ENCODE measurements at regions not wholly inside any gene's neighbourhood (a gene's known extent, or its start where the extent isn't known, plus 50 kb on each side); places are given as distances from the start of the nearest gene placed in this dataset.

GRCh38 chr5:58090704-58091103 lies 369.2 kb downstream of the PLK2 start:
- DNase-seq: no peak
- intact Hi-C loops (cut with DNase I): loop anchor here in 1 of 4 donors (5.0 kb wide), 1 partner anchor 1357 kb away; no protein-coding TSS in a partner anchor
- Histone ChIP-seq H3K36me3 (no peaks in the 10 kb centered on the region), H3K4me1 (ENCODE audit: insufficient read depth) (peaks cover 5% of the 10 kb centered on the region), H3K9me3 (no peaks in the 10 kb centered on the region), H3K27me3 (no peaks in the 10 kb centered on the region), H3K4me3 (no peak overlapping the region), H3K27ac (no peak overlapping the region)
- 97 to 99% (median 98%) methylated on average over 4 of the region's 4 CpGs for WGBS, 3 donors
- TF ChIP-seq EP300 (IDR thresholded peaks at IDR 0.05): no peak

GRCh38 chr5:58088941-58089340 lies 370.9 kb downstream of the PLK2 start:
- TF ChIP-seq POLR2A (IDR thresholded peaks at IDR 0.05): no peak
- TF ChIP-seq EP300 (IDR thresholded peaks at IDR 0.05): no peak
- intact Hi-C loops (cut with DNase I): no loop called here
- no peaks in the 10 kb centered on the region for H3K9me3 ChIP-seq
- no peak for DNase-seq
- no peaks in the 10 kb centered on the region for H3K27me3 ChIP-seq
- no peak overlapping the region for H3K27ac ChIP-seq
- H3K4me3 ChIP-seq: no peak overlapping the region
- H3K36me3 ChIP-seq: no peaks in the 10 kb centered on the region
- H3K4me1 ChIP-seq (ENCODE audit: insufficient read depth): peaks cover 5% of the 10 kb centered on the region
- WGBS, 3 donors: 47 to 58% (median 54%) methylated on average over 5 of the region's 5 CpGs

- TF ChIP-seq EP300 (IDR thresholded peaks at IDR 0.05) (no peak), CTCF (IDR thresholded peaks at IDR 0.05) (no peak), POLR2A (IDR thresholded peaks at IDR 0.05) (no peak)
- WGBS, 3 donors: 49 to 56% (median 51%) methylated on average over 2 of the region's 2 CpGs
- Histone ChIP-seq H3K36me3 (no peaks in the 10 kb centered on the region), H3K27ac (no peak overlapping the region), H3K27me3 (no peaks in the 10 kb centered on the region), H3K9me3 (no peaks in the 10 kb centered on the region), H3K4me1 (ENCODE audit: insufficient read depth) (peaks cover 5% of the 10 kb centered on the region), H3K4me3 (no peak overlapping the region)
- DNase-seq: no peak
- intact Hi-C loops (cut with DNase I): no loop called here
Observed at GRCh38 chr5:58087905-58088304, 372.0 kb downstream of the PLK2 start.

GRCh38 chr5:58087123-58087522 lies 372.8 kb downstream of the PLK2 start:
- H3K4me1 ChIP-seq (ENCODE audit: insufficient read depth): peaks cover 5% of the 10 kb centered on the region
- no peaks in the 10 kb centered on the region for H3K27me3 ChIP-seq
- peak in 2 of 5 donors; percentile 32 to 43 for DNase-seq
- no peaks in the 10 kb centered on the region for H3K36me3 ChIP-seq
- 10 to 19% (median 13%) methylated on average over 1 of the region's 1 CpG for WGBS, 3 donors
- no peak for TF ChIP-seq CTCF (IDR thresholded peaks at IDR 0.05)
- no peak for TF ChIP-seq POLR2A (IDR thresholded peaks at IDR 0.05)
- no peak for TF ChIP-seq EP300 (IDR thresholded peaks at IDR 0.05)
- H3K4me3 ChIP-seq: no peak overlapping the region
- intact Hi-C loops (cut with DNase I): no loop called here
- no peak overlapping the region for H3K27ac ChIP-seq
- H3K9me3 ChIP-seq: no peaks in the 10 kb centered on the region

- peak in 2 of 5 donors; percentile 21 to 30 for DNase-seq
- Histone ChIP-seq H3K4me3 (no peak overlapping the region), H3K27ac (no peak overlapping the region), H3K4me1 (ENCODE audit: insufficient read depth) (peaks cover 5% of the 10 kb centered on the region), H3K27me3 (no peaks in the 10 kb centered on the region), H3K9me3 (no peaks in the 10 kb centered on the region), H3K36me3 (no peaks in the 10 kb centered on the region)
- WGBS, 3 donors: 40 to 45% (median 41%) methylated on average over 4 of the region's 4 CpGs
- no peak for TF ChIP-seq CTCF (IDR thresholded peaks at IDR 0.05)
- no peak for TF ChIP-seq POLR2A (IDR thresholded peaks at IDR 0.05)
- no peak for TF ChIP-seq EP300 (IDR thresholded peaks at IDR 0.05)
- intact Hi-C loops (cut with DNase I): no loop called here
Observed at GRCh38 chr5:58085800-58086199, 374.1 kb downstream of the PLK2 start.

Measured in ovary (tissue), 7 donors.